SK-N-SH treated with all-trans-retinoic acid at 6 μM for 48 hours (cell line): ENCODE measurements at regions not wholly inside any gene's neighbourhood (a gene's known extent, or its start where the extent isn't known, plus 50 kb on each side); places are given as distances from the start of the nearest gene placed in this dataset.

Source experiments
- ESRRG ChIP-seq: fragments of 250-450 bp; sonication (Bioruptor Pico); IDR thresholded peaks from 2 replicates; pipeline ENCODE4 v1.6.1; 2021; ENCODE audit warnings: mild to moderate bottlenecking
- TCF4 ChIP-seq: fragments of 250-450 bp; sonication (Bioruptor Pico); IDR thresholded peaks from 2 replicates; pipeline ENCODE4 v1.8.0; 2021; ENCODE audit warnings: mild to moderate bottlenecking, moderate library complexity, borderline replicate concordance
- TOX ChIP-seq: fragments of 250-450 bp; sonication (Bioruptor Pico); IDR thresholded peaks from 2 replicates; pipeline ENCODE4 v1.8.0; 2021; ENCODE audit warnings: mild to moderate bottlenecking, moderate library complexity, borderline replicate concordance
- TSHZ2 ChIP-seq: fragments of 250-450 bp; sonication (Bioruptor Pico); IDR thresholded peaks from 2 replicates; pipeline ENCODE4 v1.5.0; 2020; ENCODE audit warnings: mild to moderate bottlenecking, moderate library complexity
- ZC3H10 ChIP-seq: fragments of 250-450 bp; sonication (Bioruptor Pico); IDR thresholded peaks from 2 replicates; pipeline ENCODE4 v1.5.1; 2021; ENCODE audit warnings: mild to moderate bottlenecking, moderate library complexity
- ZFP3 ChIP-seq: fragments of 250-450 bp; sonication (Bioruptor Pico); IDR thresholded peaks from 2 replicates; pipeline ENCODE4 v1.5.0; 2020; ENCODE audit warnings: mild to moderate bottlenecking, moderate library complexity
- ZNF70 ChIP-seq: fragments of 450-650 bp; formaldehyde crosslinking; IDR thresholded peaks from 2 replicates; pipeline ENCODE4 v1.5.0; 2020; ENCODE audit warnings: mild to moderate bottlenecking, moderate library complexity

DNA sequence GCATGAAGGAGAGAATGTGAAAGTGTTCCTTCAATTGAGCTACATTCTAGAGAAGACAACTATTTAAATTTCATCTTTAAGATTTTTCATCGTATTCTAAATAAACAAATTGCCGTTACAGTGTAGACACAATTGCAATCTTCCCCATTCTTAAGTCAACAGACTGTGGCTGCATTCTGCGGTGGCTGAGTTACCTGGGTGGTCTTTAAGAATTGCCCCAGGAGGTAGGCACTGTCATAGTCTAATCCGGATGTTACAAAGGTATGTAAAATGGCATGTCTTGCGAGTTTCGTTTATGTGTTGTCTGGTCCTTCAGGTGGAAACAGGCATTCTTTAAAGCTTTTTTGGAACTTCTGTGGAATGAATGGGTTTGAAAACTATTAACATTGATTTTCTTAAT lies 586.1 kb upstream of the PITX2 start:
- no peak for TF ChIP-seq TCF4 (CRISPR knock-in tag)
- no peak for TF ChIP-seq ESRRG (CRISPR knock-in tag)
- no peak for TF ChIP-seq TSHZ2 (CRISPR knock-in tag)
- TF ChIP-seq ZC3H10 (CRISPR knock-in tag): no peak
- TF ChIP-seq ZFP3: no peak
- TF ChIP-seq TOX (CRISPR knock-in tag): no peak
- TF ChIP-seq ZNF70 (CRISPR knock-in tag): no peak
